HL-60 (cell line): ENCODE measurements at regions not wholly inside any gene's neighbourhood (a gene's known extent, or its start where the extent isn't known, plus 50 kb on each side); places are given as distances from the start of the nearest gene placed in this dataset.
"Not testable (repeated sequence)": the region's sequence is repeated elsewhere in the genome, so short reads cannot be mapped to it uniquely, and the experiment has no call there.

Experiments
- CTCF ChIP-seq: IDR thresholded peaks from one replicate; pipeline ENCODE4 v1.5.1; 2011; ENCODE audit warnings: low read length, control low read depth, inconsistent platforms; ENCODE audit not compliant: insufficient read depth
- POLR2AphosphoS5 ChIP-seq: IDR thresholded peaks from 2 replicates; pipeline ENCODE4 v1.6.1; 2012; ENCODE audit warnings: low read depth

- TF ChIP-seq CTCF, POLR2AphosphoS5: not testable (repeated sequence)
Measured at GRCh38 chr7:35887430-35887829, 86.6 kb downstream of the SEPTIN7 start.
